SK-N-SH treated with all-trans-retinoic acid at 6 μM for 48 hours (cell line): ENCODE measurements at regions not wholly inside any gene's neighbourhood (a gene's known extent, or its start where the extent isn't known, plus 50 kb on each side); places are given as distances from the start of the nearest gene placed in this dataset.

Experiments
- ATAC-seq: fragments of 200-7000 bp; cut with Tn5 transposase; 3 replicates; pipeline ENCODE4 v1.9.1; 2020; ENCODE audit warnings: mild to moderate bottlenecking, moderate library complexity
- BACH2 ChIP-seq: fragments of 250-450 bp; sonication (Bioruptor Pico); IDR thresholded peaks from 2 replicates; pipeline ENCODE4 v1.9.0; 2021; ENCODE audit warnings: mild to moderate bottlenecking, borderline replicate concordance
- CSDC2 ChIP-seq: fragments of 250-450 bp; sonication (Bioruptor Pico); IDR thresholded peaks from 2 replicates; pipeline ENCODE4 v1.5.0; 2020; ENCODE audit warnings: mild to moderate bottlenecking, moderate library complexity
- CSRNP3 ChIP-seq: fragments of 250-450 bp; sonication (Bioruptor Pico); IDR thresholded peaks from 2 replicates; pipeline ENCODE4 v1.5.1; 2021; ENCODE audit warnings: mild to moderate bottlenecking, moderate library complexity
- GLIS3 ChIP-seq: fragments of 250-450 bp; sonication (Bioruptor Pico); IDR thresholded peaks from 2 replicates; pipeline ENCODE4 v1.5.0; 2020; ENCODE audit warnings: mild to moderate bottlenecking, moderate library complexity
- OSR1 ChIP-seq: fragments of 250-450 bp; sonication (Bioruptor Pico); IDR thresholded peaks from 2 replicates; pipeline ENCODE4 v1.8.0; 2022; ENCODE audit warnings: moderate library complexity, mild to moderate bottlenecking, inconsistent platforms
- PPARA ChIP-seq: fragments of 250-450 bp; sonication (Bioruptor Pico); IDR thresholded peaks from 2 replicates; pipeline ENCODE4 v1.5.0; 2020; ENCODE audit warnings: mild to moderate bottlenecking, borderline replicate concordance
- RARB ChIP-seq: fragments of 250-450 bp; sonication (Bioruptor Pico); IDR thresholded peaks from 2 replicates; pipeline ENCODE4 v1.8.0; 2021; ENCODE audit warnings: mild to moderate bottlenecking, moderate library complexity
- SNAI2 ChIP-seq: fragments of 250-450 bp; sonication (Bioruptor Pico); IDR thresholded peaks from 2 replicates; pipeline ENCODE4 v1.5.0; 2020; ENCODE audit warnings: mild to moderate bottlenecking, moderate library complexity
- TCF4 ChIP-seq: fragments of 250-450 bp; sonication (Bioruptor Pico); IDR thresholded peaks from 2 replicates; pipeline ENCODE4 v1.8.0; 2021; ENCODE audit warnings: mild to moderate bottlenecking, moderate library complexity, borderline replicate concordance
- TOX ChIP-seq: fragments of 250-450 bp; sonication (Bioruptor Pico); IDR thresholded peaks from 2 replicates; pipeline ENCODE4 v1.8.0; 2021; ENCODE audit warnings: mild to moderate bottlenecking, moderate library complexity, borderline replicate concordance
- TSHZ2 ChIP-seq: fragments of 250-450 bp; sonication (Bioruptor Pico); IDR thresholded peaks from 2 replicates; pipeline ENCODE4 v1.5.0; 2020; ENCODE audit warnings: mild to moderate bottlenecking, moderate library complexity
- ZC3H10 ChIP-seq: fragments of 250-450 bp; sonication (Bioruptor Pico); IDR thresholded peaks from 2 replicates; pipeline ENCODE4 v1.5.1; 2021; ENCODE audit warnings: mild to moderate bottlenecking, moderate library complexity
- ZFP3 ChIP-seq: fragments of 250-450 bp; sonication (Bioruptor Pico); IDR thresholded peaks from 2 replicates; pipeline ENCODE4 v1.5.0; 2020; ENCODE audit warnings: mild to moderate bottlenecking, moderate library complexity
- ZFP30 ChIP-seq: fragments of 450-650 bp; formaldehyde crosslinking; IDR thresholded peaks from 2 replicates; pipeline ENCODE4 v1.5.0; 2022; ENCODE audit warnings: mild to moderate bottlenecking, moderate library complexity
- ZNF565 ChIP-seq: fragments of 450-650 bp; formaldehyde crosslinking; conservative IDR thresholded peaks from 2 replicates; pipeline ENCODE4 v1.5.0; 2020; ENCODE audit warnings: low read depth, mild to moderate bottlenecking, moderate library complexity
- ZNF70 ChIP-seq: fragments of 450-650 bp; formaldehyde crosslinking; IDR thresholded peaks from 2 replicates; pipeline ENCODE4 v1.5.0; 2020; ENCODE audit warnings: mild to moderate bottlenecking, moderate library complexity
- ZNF8 ChIP-seq: fragments of 450-650 bp; formaldehyde crosslinking; IDR thresholded peaks from 2 replicates; pipeline ENCODE4 v1.5.0; 2020; ENCODE audit warnings: mild to moderate bottlenecking, moderate library complexity
- TF ChIP-seq, protein P1 (sequence below): fragments of 250-450 bp; sonication (Bioruptor Pico); IDR thresholded peaks from 2 replicates; pipeline ENCODE4 v1.8.0; 2021; ENCODE audit warnings: low read depth, mild to moderate bottlenecking, moderate library complexity, borderline replicate concordance
- TF ChIP-seq, protein P2 (sequence below): fragments of 250-450 bp; sonication (Bioruptor Pico); IDR thresholded peaks from 2 replicates; pipeline ENCODE4 v1.5.1; 2020; ENCODE audit warnings: low read depth, mild to moderate bottlenecking, moderate library complexity
- TF ChIP-seq, protein P3 (sequence below): fragments of 250-450 bp; sonication (Bioruptor Pico); IDR thresholded peaks from 2 replicates; pipeline ENCODE4 v1.8.0; 2020; ENCODE audit warnings: mild to moderate bottlenecking, moderate library complexity, borderline replicate concordance

GRCh38 chr9:117494401-117495090 lies 79.7 kb upstream of the ASTN2 start:
- no peak for TF ChIP-seq BACH2 (CRISPR knock-in tag)
- no peak for TF ChIP-seq RARB (CRISPR knock-in tag)
- TF ChIP-seq, protein P1, sequence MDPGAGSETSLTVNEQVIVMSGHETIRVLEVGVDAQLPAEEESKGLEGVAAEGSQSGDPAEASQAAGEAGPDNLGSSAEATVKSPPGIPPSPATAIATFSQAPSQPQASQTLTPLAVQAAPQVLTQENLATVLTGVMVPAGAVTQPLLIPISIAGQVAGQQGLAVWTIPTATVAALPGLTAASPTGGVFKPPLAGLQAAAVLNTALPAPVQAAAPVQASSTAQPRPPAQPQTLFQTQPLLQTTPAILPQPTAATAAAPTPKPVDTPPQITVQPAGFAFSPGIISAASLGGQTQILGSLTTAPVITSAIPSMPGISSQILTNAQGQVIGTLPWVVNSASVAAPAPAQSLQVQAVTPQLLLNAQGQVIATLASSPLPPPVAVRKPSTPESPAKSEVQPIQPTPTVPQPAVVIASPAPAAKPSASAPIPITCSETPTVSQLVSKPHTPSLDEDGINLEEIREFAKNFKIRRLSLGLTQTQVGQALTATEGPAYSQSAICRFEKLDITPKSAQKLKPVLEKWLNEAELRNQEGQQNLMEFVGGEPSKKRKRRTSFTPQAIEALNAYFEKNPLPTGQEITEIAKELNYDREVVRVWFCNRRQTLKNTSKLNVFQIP (CRISPR knock-in tag), result no peak
- TF ChIP-seq OSR1 (CRISPR knock-in tag), result no peak
- no peak for TF ChIP-seq CSDC2 (CRISPR knock-in tag)
- no peak for TF ChIP-seq GLIS3 (CRISPR knock-in tag)
- TF ChIP-seq ZNF70 (CRISPR knock-in tag), result no peak
- TF ChIP-seq ZC3H10 (CRISPR knock-in tag), result no peak
- TF ChIP-seq, all 23 proteins: peak for 0
- peak; percentile 22; the same call in 1 of the 3 replicates for ATAC-seq

DNA sequence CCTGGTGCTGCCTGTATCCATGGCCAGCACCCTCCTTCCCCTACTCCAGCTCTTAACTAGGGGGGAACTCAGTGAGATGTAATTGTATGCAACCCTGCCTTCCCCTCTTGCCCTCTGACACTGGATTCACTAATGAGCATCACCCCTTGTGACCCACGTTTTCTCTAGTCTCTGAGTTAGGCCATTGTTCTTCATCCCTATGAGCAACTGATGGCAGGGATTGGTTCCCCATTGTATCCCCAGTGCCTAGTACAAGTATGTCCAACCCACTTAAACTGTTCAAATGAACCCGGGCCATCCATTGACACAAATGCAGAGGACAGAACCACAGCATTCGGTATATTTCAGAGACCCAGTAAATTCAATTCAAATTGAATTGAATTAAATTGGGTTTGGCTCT lies 77.6 kb upstream of the ASTN2 start:
- ATAC-seq, result no peak

More for the DNA sequence above, 77.6 kb upstream of the ASTN2 start:
- TF ChIP-seq TCF4 (CRISPR knock-in tag) (no peak), TSHZ2 (CRISPR knock-in tag) (no peak), ZC3H10 (CRISPR knock-in tag) (no peak), CSDC2 (CRISPR knock-in tag) (no peak), ZNF8 (CRISPR knock-in tag) (no peak), TOX (CRISPR knock-in tag) (no peak), RARB (CRISPR knock-in tag) (no peak), ZNF565 (CRISPR knock-in tag) (no peak), ZNF70 (CRISPR knock-in tag) (no peak), PPARA (CRISPR knock-in tag) (no peak), ZFP30 (CRISPR knock-in tag) (no peak), SNAI2 (CRISPR knock-in tag) (no peak), CSRNP3 (no peak), ZFP3 (CRISPR knock-in tag) (no peak), OSR1 (CRISPR knock-in tag) (no peak)
- TF ChIP-seq, protein P2, sequence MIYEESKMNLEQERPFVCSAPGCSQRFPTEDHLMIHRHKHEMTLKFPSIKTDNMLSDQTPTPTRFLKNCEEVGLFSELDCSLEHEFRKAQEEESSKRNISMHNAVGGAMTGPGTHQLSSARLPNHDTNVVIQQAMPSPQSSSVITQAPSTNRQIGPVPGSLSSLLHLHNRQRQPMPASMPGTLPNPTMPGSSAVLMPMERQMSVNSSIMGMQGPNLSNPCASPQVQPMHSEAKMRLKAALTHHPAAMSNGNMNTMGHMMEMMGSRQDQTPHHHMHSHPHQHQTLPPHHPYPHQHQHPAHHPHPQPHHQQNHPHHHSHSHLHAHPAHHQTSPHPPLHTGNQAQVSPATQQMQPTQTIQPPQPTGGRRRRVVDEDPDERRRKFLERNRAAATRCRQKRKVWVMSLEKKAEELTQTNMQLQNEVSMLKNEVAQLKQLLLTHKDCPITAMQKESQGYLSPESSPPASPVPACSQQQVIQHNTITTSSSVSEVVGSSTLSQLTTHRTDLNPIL (CRISPR knock-in tag), result no peak
- TF ChIP-seq, protein P3, sequence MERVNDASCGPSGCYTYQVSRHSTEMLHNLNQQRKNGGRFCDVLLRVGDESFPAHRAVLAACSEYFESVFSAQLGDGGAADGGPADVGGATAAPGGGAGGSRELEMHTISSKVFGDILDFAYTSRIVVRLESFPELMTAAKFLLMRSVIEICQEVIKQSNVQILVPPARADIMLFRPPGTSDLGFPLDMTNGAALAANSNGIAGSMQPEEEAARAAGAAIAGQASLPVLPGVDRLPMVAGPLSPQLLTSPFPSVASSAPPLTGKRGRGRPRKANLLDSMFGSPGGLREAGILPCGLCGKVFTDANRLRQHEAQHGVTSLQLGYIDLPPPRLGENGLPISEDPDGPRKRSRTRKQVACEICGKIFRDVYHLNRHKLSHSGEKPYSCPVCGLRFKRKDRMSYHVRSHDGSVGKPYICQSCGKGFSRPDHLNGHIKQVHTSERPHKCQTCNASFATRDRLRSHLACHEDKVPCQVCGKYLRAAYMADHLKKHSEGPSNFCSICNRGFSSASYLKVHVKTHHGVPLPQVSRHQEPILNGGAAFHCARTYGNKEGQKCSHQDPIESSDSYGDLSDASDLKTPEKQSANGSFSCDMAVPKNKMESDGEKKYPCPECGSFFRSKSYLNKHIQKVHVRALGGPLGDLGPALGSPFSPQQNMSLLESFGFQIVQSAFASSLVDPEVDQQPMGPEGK (CRISPR knock-in tag), result no peak
- TF ChIP-seq, all 23 proteins: peak for 0
